Ramos (cell line): ENCODE measurements at regions not wholly inside any gene's neighbourhood (a gene's known extent, or its start where the extent isn't known, plus 50 kb on each side); places are given as distances from the start of the nearest gene placed in this dataset.

Experiments used
- in situ Hi-C: fragments of 300-500 bp; cut with MboI; formaldehyde crosslinking; loops from one replicate; pipeline ENCODE4 v1.14.3; 2022; ENCODE audit warnings: low sequenced_read_pairs; ENCODE audit not compliant: unreplicated experiment

- in situ Hi-C loops, result loop anchor here (10.0 kb wide), 1 partner anchor 63 kb away; no protein-coding TSS in a partner anchor
Measured at GRCh38 chr20:40547483-40548091, 141.4 kb downstream of the MAFB start.

GRCh38 chr20:40545478-40545877, 143.6 kb downstream of the MAFB start:
- in situ Hi-C loops, result loop anchor here (10.0 kb wide), 1 partner anchor 61 kb away; no protein-coding TSS in a partner anchor

GRCh38 chr20:40542065-40542464, 147.0 kb downstream of the MAFB start:
- in situ Hi-C loops, result loop anchor here (10.0 kb wide), 1 partner anchor 57 kb away; no protein-coding TSS in a partner anchor

GRCh38 chr20:40540166-40540565, 148.9 kb downstream of the MAFB start:
- in situ Hi-C loops, result loop anchor here (10.0 kb wide), 1 partner anchor 55 kb away; no protein-coding TSS in a partner anchor

- in situ Hi-C loops, result no loop called here
Measured at GRCh38 chr20:40538131-40538530, 150.9 kb downstream of the MAFB start.

GRCh38 chr20:40536808-40537207, 152.2 kb downstream of the MAFB start:
- in situ Hi-C loops, result no loop called here

- in situ Hi-C loops, result no loop called here
Measured at GRCh38 chr20:40535816-40536215, 153.2 kb downstream of the MAFB start.

- in situ Hi-C loops, result no loop called here
Measured at GRCh38 chr20:40532103-40532502, 156.9 kb downstream of the MAFB start.

GRCh38 chr20:40525351-40525750, 163.7 kb downstream of the MAFB start:
- in situ Hi-C loops, result no loop called here

GRCh38 chr20:40524071-40524470, 165.0 kb downstream of the MAFB start:
- in situ Hi-C loops, result no loop called here

GRCh38 chr20:40522405-40522804, 166.6 kb downstream of the MAFB start:
- in situ Hi-C loops, result no loop called here

- in situ Hi-C loops, result no loop called here
Measured at GRCh38 chr20:40521962-40522361, 167.1 kb downstream of the MAFB start.

- in situ Hi-C loops, result no loop called here
Measured at GRCh38 chr20:40519918-40520317, 169.1 kb downstream of the MAFB start.

- in situ Hi-C loops, result no loop called here
Measured at GRCh38 chr20:40512994-40513393, 176.0 kb downstream of the MAFB start.

- in situ Hi-C loops, result no loop called here
Measured at GRCh38 chr20:40512591-40512990, 176.4 kb downstream of the MAFB start.

GRCh38 chr20:40511478-40511877, 177.6 kb downstream of the MAFB start:
- in situ Hi-C loops, result no loop called here

GRCh38 chr20:40510622-40511021, 178.4 kb downstream of the MAFB start:
- in situ Hi-C loops, result no loop called here

GRCh38 chr20:40508821-40509220, 180.2 kb downstream of the MAFB start:
- in situ Hi-C loops, result no loop called here

- in situ Hi-C loops, result no loop called here
Measured at GRCh38 chr20:40506537-40506939, 182.5 kb downstream of the MAFB start.

GRCh38 chr20:40503119-40503518, 185.9 kb downstream of the MAFB start:
- in situ Hi-C loops, result no loop called here

- in situ Hi-C loops, result no loop called here
Measured at GRCh38 chr20:40502576-40502975, 186.5 kb downstream of the MAFB start.

GRCh38 chr20:40499391-40499790, 189.6 kb downstream of the MAFB start:
- in situ Hi-C loops, result no loop called here
